Common myeloid progenitor, CD34-positive (primary cell): ENCODE measurements at regions not wholly inside any gene's neighbourhood (a gene's known extent, or its start where the extent isn't known, plus 50 kb on each side); places are given as distances from the start of the nearest gene placed in this dataset.

Source experiments
- CTCF ChIA-PET: fragments of 350-600 bp; sonication (Branson Sonifier 250); formaldehyde crosslinking; loops from one replicate; lab custom pipeline; 2021; ENCODE audit warnings: antibody characterized with exemption; lab: Charles Lee
- POLR2A ChIA-PET: fragments of 350-600 bp; sonication (Branson Sonifier 250); formaldehyde crosslinking; loops from one replicate; lab custom pipeline; 2021; ENCODE audit warnings: antibody characterized with exemption; lab: Charles Lee
- DNase-seq, 3 donors: peaks; one replicate each; pipeline versions ENCODE4 v3.0.0 to v3.0.0-alpha.2; 2013
- H3K27ac ChIP-seq, 2 experiments: 1 replicate in 1 of 2; 2 replicates in 1 of 2; pipeline ENCODE4 v1.7.0; 2013; ENCODE audit warnings: inconsistent platforms in 2 of 2, low read length in 2 of 2, mild to moderate bottlenecking in 2 of 2, low read depth in 1 of 2, moderate library complexity in 1 of 2; ENCODE audit not compliant: severe bottlenecking in 2 of 2, insufficient read depth in 1 of 2, poor library complexity in 1 of 2
- H3K27me3 ChIP-seq, 5 experiments: replicated peaks in 2 of 5; 1 replicate in 3 of 5; 2 replicates in 2 of 5; pipeline versions ENCODE4 v1.6.1 to v1.7.0; 2013; ENCODE audit warnings: low read length in 4 of 5, mild to moderate bottlenecking in 2 of 5, moderate library complexity in 2 of 5, inconsistent platforms in 1 of 5; ENCODE audit not compliant: insufficient read depth in 5 of 5, control insufficient read depth in 4 of 5
- H3K36me3 ChIP-seq, 4 experiments: 1 replicate in 2 of 4; 2 replicates in 2 of 4; pipeline versions ENCODE4 v1.6.1 to v1.7.0; 2013; ENCODE audit warnings: low read length in 3 of 4, control low read depth in 1 of 4, mild to moderate bottlenecking in 1 of 4; ENCODE audit not compliant: control insufficient read depth in 4 of 4, insufficient read depth in 4 of 4
- H3K4me1 ChIP-seq, 4 experiments: 1 replicate in 3 of 4; 2 replicates in 1 of 4; pipeline versions ENCODE4 v1.6.1 to v1.7.1; 2013; ENCODE audit warnings: low read length in 3 of 4, mild to moderate bottlenecking in 3 of 4, control low read depth in 1 of 4, inconsistent platforms in 1 of 4, moderate library complexity in 1 of 4; ENCODE audit not compliant: control insufficient read depth in 4 of 4, insufficient read depth in 4 of 4; ENCODE audit errors: control extremely low read depth in 1 of 4
- H3K4me3 ChIP-seq, 7 experiments: 1 replicate in 4 of 7; 2 replicates in 3 of 7; pipeline versions ENCODE4 v1.5.1 to v1.7.0; 2013; ENCODE audit warnings: mild to moderate bottlenecking in 7 of 7, low read length in 6 of 7, moderate library complexity in 6 of 7, inconsistent platforms in 2 of 7, low read depth in 2 of 7, control low read depth in 1 of 7; ENCODE audit not compliant: insufficient read depth in 4 of 7, control insufficient read depth in 1 of 7; ENCODE audit errors: extremely low read depth in 1 of 7
- H3K9me3 ChIP-seq, 5 experiments: 1 replicate in 4 of 5; 2 replicates in 1 of 5; pipeline versions ENCODE4 v1.6.1 to v1.7.1; 2013; ENCODE audit warnings: low read length in 4 of 5, mild to moderate bottlenecking in 2 of 5, inconsistent platforms in 1 of 5, low read depth in 1 of 5, moderate library complexity in 1 of 5; ENCODE audit not compliant: control insufficient read depth in 4 of 5, insufficient read depth in 2 of 5; ENCODE audit errors: control extremely low read depth in 1 of 5
- WGBS: methylation state at CpG from one replicate; pipeline ENCODE4 v1.1.5; 2013; ENCODE audit not compliant: insufficient coverage; 5-methylcytosine and 5-hydroxymethylcytosine counted together

- Histone ChIP-seq H3K27me3 (no peaks in the 10 kb centered on the region), H3K36me3 (no peaks in the 10 kb centered on the region), H3K27ac (no peak overlapping the region), H3K9me3 (no peaks in the 10 kb centered on the region), H3K4me3 (no peak overlapping the region), H3K4me1 (no peaks in the 10 kb centered on the region)
- WGBS: no CpG with 5 or more reads among the region's 1 CpG
- CTCF ChIA-PET: no interaction called here
- DNase-seq: no peak
- POLR2A ChIA-PET: no interaction called here
Observed at GRCh38 chr7:53656881-53657280, 621.4 kb downstream of the POM121L12 start.

GRCh38 chr7:53657586-53657985 is 622.2 kb downstream of the POM121L12 start:
- Histone ChIP-seq H3K9me3 (no peaks in the 10 kb centered on the region), H3K27me3 (no peaks in the 10 kb centered on the region), H3K4me3 (no peak overlapping the region), H3K36me3 (no peaks in the 10 kb centered on the region), H3K4me1 (no peaks in the 10 kb centered on the region), H3K27ac (no peak overlapping the region)
- POLR2A ChIA-PET: no interaction called here
- WGBS: no CpG with 5 or more reads among the region's 1 CpG
- CTCF ChIA-PET: interaction anchor here (0.6 kb wide), 1 partner anchor 1336 kb away, joined by 3 read pairs; no protein-coding TSS in a partner anchor
- no peak for DNase-seq

- DNase-seq: no peak
- Histone ChIP-seq H3K36me3 (no peaks in the 10 kb centered on the region), H3K4me3 (no peak overlapping the region), H3K27ac (no peak overlapping the region), H3K4me1 (no peaks in the 10 kb centered on the region), H3K9me3 (no peaks in the 10 kb centered on the region), H3K27me3 (no peaks in the 10 kb centered on the region)
- 78% methylated on average over 1 of the region's 3 CpGs for WGBS
- ChIA-PET CTCF (interaction anchor here (1.0 kb wide), 1 partner anchor 90 kb away, joined by 4 read pairs; no protein-coding TSS in a partner anchor), POLR2A (no interaction called here)
Observed at GRCh38 chr7:53658951-53659350, 623.5 kb downstream of the POM121L12 start.

- WGBS: 94% methylated on average over 2 of the region's 4 CpGs
- no peak for DNase-seq
- H3K4me1 ChIP-seq: no peaks in the 10 kb centered on the region
- ChIA-PET POLR2A (no interaction called here), CTCF (no interaction called here)
- no peak overlapping the region for H3K27ac ChIP-seq
- no peaks in the 10 kb centered on the region for H3K27me3 ChIP-seq
- no peaks in the 10 kb centered on the region for H3K36me3 ChIP-seq
- H3K9me3 ChIP-seq: no peaks in the 10 kb centered on the region
- no peak overlapping the region for H3K4me3 ChIP-seq
Observed at GRCh38 chr7:53661645-53662217, 626.3 kb downstream of the POM121L12 start.

GRCh38 chr7:53672681-53673080 is 637.2 kb downstream of the POM121L12 start:
- no peak overlapping the region for H3K27ac ChIP-seq
- no peaks in the 10 kb centered on the region for H3K36me3 ChIP-seq
- WGBS: no CpG with 5 or more reads among the region's 1 CpG
- peaks cover 0 to 2% (median 0%) of the 10 kb centered on the region in 5 experiments for H3K9me3 ChIP-seq
- H3K4me1 ChIP-seq: no peaks in the 10 kb centered on the region
- ChIA-PET POLR2A (no interaction called here), CTCF (no interaction called here)
- no peak overlapping the region for H3K4me3 ChIP-seq
- no peaks in the 10 kb centered on the region for H3K27me3 ChIP-seq
- DNase-seq: no peak

- ChIA-PET POLR2A (no interaction called here), CTCF (no interaction called here)
- H3K27me3 ChIP-seq: no peaks in the 10 kb centered on the region
- no peak overlapping the region for H3K27ac ChIP-seq
- H3K36me3 ChIP-seq: no peaks in the 10 kb centered on the region
- no peak overlapping the region for H3K4me3 ChIP-seq
- no peaks in the 10 kb centered on the region for H3K4me1 ChIP-seq
- no peaks in the 10 kb centered on the region for H3K9me3 ChIP-seq
- DNase-seq: no peak
- no CpG with 5 or more reads among the region's 1 CpG for WGBS
Observed at GRCh38 chr7:53675835-53676234, 640.4 kb downstream of the POM121L12 start.

- no peak for DNase-seq
- POLR2A ChIA-PET: no interaction called here
- no peaks in the 10 kb centered on the region for H3K36me3 ChIP-seq
- CTCF ChIA-PET: no interaction called here
- H3K27me3 ChIP-seq: no peaks in the 10 kb centered on the region
- H3K27ac ChIP-seq: no peak overlapping the region
- no peak overlapping the region for H3K4me3 ChIP-seq
- H3K9me3 ChIP-seq: peaks cover 0 to 1% (median 0%) of the 10 kb centered on the region in 5 experiments
- WGBS: 83% methylated on average over 2 of the region's 3 CpGs
- no peaks in the 10 kb centered on the region for H3K4me1 ChIP-seq
Observed at GRCh38 chr7:53684693-53685092, 649.3 kb downstream of the POM121L12 start.
